ENCODE measurements at regions not wholly inside any gene's neighbourhood (a gene's known extent, or its start where the extent isn't known, plus 50 kb on each side); places are given as distances from the start of the nearest gene placed in this dataset.

GRCh38 chr13:68588623-68589022 lies 1358.5 kb upstream of the PCDH9 start:
- TF ChIP-seq CTCF (conservative IDR thresholded peaks at IDR 0.05; ENCODE audit: low read depth, low read length) (no peak), EZH2 (IDR thresholded peaks at IDR 0.05; ENCODE audit: borderline replicate concordance, low read depth, low read length, poor library complexity, severe bottlenecking) (no peak)

All from A673 (cell line).